GM19240 (cell line): ENCODE measurements at regions not wholly inside any gene's neighbourhood (a gene's known extent, or its start where the extent isn't known, plus 50 kb on each side); places are given as distances from the start of the nearest gene placed in this dataset.
"Not testable (repeated sequence)": the region's sequence is repeated elsewhere in the genome, so short reads cannot be mapped to it uniquely, and the experiment has no call there.

Experiments
- DNase-seq: peaks from one replicate; pipeline ENCODE4 v3.0.0; 2011; ENCODE audit warnings: low spot score; ENCODE audit not compliant: insufficient read length

DNA sequence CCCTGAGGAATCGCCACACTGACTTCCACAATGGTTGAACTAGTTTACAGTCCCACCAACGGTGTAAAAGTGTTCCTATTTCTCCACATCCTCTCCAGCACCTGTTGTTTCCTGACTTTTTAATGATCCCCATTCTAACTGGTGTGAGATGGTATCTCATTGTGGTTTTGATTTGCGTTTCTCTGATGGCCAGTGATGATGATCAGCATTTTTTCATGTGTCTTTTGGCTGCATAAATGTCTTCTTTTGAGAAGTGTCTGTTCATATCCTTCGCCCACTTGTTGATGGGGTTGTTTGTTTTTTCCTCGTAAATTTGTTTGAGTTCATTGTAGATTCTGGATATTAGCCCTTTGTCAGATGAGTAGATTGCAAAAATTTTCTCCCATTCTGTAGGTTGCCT lies 223.5 kb downstream of the MAF start:
- DNase-seq, result not testable (repeated sequence)

DNA sequence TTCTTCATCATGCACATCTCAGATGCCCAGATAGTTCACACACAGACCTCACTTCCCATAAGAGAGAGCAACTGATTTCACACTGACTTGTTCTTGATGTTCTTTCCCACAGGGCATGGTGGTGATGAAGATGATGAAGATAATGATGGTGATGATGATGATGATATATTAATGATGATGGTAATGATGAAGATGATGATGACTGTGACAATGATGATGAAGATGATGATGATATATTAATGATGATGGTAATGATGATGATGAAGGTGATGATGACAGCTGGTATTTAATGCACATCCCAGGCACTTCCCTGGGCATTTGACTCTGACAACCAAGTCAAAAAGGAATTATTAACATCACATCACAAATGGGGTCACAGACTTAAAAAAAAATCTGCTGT lies 225.2 kb downstream of the MAF start:
- DNase-seq, result no peak

DNA sequence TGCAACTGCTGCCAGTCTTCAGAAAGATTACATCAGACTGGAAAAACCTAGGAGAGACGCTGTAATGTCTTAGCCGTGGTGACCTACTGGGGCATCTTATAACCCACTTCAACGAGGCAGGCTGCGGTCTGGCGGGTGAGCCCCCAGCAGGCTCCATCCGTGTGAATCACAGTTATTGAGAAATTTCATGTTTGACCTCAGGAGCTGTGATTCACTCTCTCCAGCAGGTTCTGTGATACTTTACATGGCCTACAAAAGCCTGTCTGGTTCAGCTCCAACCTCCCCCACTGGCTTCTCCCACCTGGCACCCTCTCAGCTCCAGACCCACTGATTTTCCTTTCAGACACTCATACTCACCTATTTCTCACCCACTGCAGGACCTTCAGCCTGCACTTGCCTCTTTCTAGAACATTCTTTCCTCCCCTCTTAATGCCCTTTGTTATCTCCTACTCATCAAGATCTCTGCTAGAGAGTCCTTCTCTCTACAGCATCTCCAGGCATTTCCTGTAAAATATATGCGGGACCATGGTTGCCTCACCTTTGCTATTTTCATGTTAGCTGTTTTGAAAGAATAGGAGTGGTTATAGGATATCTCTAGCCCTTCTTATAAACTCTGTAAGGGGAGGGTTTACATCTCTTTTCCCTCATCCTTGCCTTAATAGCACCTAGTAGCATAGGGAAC lies 227.9 kb downstream of the MAF start:
- DNase-seq, result no peak

DNA sequence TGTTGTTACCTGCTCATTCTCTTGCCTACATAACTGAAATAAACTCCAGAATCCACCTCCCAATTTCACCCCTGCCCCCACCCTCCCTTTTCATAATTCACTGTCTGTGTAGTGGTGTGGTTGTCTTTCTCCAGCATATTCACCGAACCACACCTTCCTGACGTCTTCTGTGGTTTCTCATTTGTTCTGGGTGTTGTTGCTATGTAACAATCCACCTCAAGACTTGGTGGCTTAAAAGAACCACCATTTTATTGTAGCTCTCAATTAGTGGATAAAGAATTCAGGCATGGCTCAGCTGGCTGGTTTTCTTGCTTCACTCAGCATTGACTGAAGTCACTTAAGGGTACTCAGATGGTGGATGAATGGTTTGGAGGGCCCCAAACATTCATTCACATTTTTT lies 229.8 kb downstream of the MAF start:
- no peak for DNase-seq

DNA sequence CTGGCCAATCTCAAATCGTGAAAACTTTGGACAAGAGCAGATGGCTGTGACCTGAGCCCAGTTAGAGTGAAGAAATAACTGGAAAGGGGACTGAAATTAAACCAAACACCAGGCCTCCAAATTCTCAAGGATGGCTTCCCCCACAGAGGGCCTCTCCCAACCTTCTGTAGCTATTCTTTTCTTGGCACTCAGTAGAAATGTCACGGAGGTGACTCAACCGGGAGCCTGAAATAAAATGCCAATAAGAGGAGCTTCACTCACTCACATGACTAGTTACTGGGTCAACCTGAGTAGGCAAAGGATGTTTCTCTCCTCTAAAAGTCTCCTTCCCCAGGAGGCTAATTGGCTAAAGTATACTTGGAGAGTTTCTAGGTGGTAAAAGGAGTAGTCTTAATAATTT lies 230.7 kb downstream of the MAF start:
- no peak for DNase-seq

DNA sequence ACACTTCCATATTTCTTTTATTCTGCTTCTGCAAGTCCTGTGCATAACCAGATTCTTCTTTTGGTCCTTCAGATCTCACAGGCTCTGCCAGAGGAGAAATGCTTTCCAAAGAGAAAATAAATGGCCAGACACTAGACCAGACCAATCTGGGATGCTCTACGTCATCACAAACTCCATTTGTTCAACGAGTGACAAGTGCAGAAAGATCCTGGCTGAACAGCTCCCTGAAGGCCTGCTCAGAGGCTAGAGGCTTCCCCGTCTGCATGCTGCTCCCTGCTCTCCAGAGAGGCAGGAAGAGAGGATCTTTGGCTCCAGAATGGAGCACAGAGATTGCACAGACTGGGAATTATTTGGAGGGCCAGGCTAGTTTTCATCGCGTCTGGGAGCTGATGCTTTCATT lies 232.7 kb downstream of the MAF start:
- no peak for DNase-seq

DNA sequence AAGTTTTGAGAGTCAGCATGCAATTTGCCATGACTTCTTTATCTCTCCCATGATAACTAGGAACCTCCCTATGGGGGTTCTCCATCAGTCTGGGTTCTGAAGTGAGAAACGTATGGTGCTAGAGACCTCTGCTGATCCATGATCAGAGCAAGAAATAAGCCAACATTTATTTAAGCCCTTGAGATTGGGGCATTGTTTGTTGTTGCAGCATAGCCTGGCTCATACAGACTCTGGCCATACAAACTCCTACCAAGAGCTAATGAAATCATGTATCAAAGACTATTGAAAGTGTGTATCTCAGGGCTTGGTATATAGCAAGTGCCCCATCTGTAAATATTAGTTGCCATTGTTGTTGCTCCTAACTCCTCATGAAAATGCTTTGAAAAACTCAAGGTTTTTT lies 233.9 kb downstream of the MAF start:
- DNase-seq, result no peak

DNA sequence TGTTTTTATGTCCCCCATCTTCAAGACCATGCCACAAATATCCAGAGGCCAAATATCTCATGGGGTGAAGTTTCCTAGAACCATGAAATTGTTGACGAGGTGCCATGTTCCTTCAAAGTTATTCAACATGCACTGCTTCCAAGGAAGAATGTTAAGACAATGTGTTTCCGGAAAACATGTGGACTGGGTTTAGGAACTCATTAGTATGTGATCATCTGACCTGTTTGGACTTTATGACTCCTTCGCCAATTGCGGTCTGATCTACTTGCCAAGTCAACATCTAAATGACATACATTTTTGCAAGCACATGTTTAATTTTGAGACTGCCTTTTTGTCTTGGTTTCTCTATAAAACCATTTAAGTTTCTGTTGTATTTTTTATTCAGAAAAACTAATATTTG lies 234.8 kb downstream of the MAF start:
- no peak for DNase-seq

DNA sequence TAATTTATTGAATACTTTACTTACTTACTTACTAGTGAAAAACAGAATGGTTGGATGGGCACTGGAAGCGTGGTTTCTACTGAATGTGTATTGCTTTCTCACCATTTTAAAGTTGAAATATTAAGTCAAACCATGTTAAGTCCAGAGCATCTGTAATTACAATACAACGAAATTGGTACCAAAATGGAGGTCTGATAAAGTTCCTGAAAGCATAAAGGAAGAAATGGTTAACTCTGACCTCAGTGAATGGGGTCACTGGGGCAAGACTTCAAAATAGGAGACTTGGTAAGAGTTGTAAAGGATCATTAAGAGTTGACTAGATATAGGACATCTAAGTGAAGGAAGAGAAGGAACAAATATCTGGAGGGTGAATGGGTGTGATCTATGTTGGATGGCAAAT lies 237.1 kb downstream of the MAF start:
- no peak for DNase-seq

DNA sequence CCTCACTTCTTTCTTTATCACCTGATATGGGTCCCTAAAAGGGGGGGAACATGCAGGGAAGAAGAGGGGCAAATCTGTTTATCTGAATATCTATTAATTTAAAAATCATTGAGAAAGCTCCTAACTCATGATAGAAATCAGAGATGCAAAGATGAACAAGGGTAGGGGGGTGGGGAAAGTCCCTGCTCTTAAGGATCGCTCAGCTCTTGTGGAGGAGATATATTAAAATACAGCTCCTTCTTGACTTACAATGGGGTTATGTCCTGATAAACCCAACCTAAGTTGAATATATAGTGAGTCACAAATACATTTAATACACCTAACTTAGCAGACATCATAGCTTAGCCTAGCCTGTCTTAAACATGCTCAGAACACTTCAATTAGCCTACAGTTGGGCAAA lies 237.5 kb downstream of the MAF start:
- DNase-seq, result no peak

DNA sequence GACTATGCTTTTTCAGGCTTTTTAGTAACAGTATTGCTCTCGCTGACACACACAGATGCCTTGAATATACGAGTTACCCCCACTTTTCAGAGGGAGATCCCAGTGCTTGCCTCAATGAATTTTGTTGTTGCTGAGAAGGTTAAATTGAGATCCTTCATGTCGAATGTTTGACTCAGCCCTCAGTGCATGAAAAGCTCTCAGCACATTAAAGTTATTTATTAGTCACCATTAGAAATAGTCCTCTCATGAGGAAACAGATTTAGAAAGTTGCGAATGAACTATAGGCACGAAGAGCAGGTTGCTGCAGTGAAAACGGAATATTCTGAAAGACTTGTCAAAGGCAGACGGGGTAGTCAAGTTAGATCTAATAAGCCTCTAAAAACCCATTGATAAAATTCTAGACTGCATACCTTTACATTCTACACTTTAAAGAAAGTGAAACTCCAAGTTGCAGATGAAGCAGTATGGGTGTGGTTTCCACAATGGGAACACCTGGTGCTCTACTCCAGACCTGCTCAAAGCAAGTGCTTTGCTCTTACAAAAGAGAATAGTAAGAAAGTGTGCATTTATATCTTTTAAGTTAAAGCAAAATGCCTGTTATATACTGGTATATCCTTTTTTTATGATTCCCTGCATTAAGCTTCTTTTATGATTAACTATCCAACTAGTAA lies 238.1 kb downstream of the MAF start:
- no peak for DNase-seq

DNA sequence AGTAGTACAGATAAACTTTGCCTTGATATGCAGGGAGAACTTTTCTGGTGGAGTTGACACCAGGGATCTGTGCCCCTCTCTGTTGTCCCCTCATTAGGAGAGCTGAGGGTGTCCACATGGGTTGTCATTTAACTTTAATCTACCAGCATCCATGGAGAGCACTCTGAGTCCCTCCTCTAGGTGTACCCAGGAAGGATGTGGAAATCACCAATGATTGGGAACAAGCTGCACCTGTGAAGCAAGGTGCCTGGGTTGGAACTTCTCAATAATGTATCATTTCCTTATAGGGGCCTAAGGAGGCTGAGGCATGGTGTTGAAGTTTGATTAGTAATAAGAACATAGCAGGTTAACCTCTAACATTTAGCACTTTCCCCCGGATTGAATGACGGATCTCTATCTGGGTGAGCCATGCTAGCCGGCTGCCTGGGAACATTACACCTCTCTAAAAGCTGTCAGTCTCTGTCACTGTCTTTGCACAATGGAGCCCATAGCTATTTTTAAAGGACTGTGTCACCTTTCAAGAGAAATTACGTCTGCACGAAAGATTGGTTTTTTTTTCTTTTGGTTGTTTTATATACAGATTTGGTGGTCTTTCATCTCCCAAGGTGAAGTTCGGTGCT lies 239.3 kb downstream of the MAF start:
- DNase-seq, result no peak

DNA sequence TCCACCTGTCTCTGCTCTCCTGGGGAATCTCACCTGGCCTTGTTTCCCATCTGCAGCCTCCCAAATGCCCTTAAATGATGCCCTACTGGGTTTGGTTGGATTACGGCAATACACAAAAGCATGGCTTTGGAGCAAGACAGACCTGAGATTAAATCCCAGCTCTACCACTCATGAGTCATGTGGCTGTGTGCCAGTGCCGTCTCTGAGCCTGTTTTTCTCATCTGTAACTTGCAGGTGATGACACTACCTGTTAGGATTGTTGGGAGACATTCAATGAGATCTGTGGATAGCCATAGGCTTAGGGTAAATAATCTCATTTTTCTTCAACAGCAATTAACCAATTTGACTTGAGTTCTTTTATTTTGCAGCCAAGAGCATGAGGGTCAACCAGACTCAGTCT lies 240.3 kb downstream of the MAF start:
- DNase-seq, result no peak

DNA sequence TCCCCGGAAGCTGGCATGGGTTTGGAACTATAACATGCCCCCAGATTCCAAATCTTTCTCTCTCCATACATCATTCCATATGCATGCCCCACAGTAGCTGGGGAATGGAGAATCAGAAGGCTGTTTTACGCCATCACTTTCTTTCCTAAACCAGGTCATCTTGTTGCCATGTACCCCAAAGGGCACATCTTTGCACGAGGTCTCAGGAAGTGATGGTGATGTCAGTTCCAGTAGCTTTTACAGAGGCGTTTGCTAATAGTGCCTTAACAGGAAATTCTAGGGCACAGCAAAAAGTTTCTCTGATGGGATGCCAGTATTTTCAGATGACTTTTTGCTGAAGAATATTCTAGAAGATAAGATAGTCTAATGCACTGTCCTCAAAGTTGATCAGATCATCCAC lies 241.5 kb downstream of the MAF start:
- no peak for DNase-seq

DNA sequence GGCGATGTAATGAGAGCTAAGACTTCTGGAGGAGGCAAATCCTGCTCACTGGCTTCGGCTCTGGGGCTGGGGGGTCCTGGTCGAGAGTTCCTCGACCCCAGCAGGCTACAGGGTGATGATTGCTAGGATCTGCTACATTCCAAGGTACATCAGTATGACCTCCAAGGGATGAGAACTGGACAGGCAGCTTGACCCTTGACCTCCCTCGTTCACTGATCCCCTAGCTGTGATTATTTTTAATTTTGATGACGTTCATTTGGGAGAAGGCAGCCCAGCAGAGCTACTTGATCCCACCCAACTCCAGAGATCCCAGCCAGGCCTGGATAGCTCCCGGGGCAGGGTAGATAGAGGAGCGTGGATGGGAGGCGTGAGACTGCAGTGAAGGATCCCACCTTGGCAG lies 242.3 kb downstream of the MAF start:
- no peak for DNase-seq

DNA sequence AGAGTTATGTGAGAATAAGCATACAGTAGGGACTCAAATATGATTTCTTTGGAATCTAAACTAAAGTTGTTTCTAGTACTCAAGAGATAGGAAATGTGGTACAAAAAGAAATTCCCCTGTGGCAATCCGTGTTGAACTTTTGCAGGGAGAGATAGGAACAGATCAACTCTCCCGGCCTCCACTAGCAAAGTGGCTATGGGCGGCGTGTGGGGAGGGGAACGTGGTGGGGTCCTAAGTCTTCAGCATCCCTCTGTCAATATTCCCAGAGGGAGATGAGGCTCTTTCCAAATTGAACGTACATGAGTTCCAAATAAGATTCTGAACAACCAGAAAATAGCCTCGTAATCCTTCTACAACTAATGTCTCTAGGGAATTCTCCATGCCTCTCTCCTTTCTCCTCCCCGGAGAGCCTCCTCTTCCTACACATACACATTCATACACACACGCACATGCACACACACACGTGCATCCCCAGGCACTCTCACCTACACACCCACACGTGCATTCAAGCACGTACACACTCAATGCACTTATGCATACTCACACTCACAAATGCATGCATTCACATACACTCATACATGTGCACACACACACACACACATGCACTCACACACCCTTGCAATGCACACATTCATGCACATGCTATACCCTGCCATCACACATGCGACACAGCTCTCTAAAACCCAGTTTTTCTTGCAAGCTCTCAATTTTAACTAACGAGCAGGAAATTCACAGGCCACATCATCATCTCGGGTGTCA lies 244.8 kb downstream of the MAF start:
- no peak for DNase-seq

DNA sequence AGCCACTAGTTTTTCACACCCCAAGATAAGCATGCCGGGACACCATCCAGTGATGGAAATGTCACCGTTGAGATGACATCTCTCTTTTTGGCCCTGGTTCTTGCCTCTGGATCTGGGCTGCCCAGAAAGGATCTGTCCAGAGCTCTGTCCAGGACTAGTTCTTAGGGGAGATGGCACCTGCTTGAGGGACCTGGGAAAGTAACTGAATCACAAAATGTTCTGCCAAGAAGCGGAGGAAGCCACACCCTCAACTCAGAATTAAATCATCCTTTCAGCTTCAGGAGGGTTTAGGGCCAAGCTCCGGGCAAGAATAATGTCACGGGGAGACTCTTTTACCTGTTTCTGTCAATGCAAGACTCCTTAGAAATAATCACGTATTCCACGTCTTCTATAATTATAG lies 248.6 kb downstream of the MAF start:
- no peak for DNase-seq

DNA sequence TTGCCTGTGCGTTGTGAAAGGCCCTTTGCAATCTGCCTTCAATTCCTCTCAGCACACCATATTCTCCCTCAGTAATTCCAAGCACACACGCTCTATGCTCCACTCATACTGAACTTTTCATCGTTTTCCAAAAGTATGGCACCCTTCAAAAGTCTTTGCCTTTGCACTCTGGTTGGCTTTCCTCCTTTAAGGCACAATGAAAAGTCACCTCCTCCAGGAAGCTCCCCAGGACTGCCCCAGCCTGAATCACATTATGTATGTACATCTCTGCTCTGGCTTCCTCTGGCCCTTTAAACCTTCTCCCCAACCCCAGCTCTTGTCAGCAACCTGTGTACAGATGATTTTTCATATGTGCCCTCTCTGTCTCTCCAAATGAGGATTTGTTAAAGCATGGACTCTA lies 250.7 kb downstream of the MAF start:
- DNase-seq, result no peak

DNA sequence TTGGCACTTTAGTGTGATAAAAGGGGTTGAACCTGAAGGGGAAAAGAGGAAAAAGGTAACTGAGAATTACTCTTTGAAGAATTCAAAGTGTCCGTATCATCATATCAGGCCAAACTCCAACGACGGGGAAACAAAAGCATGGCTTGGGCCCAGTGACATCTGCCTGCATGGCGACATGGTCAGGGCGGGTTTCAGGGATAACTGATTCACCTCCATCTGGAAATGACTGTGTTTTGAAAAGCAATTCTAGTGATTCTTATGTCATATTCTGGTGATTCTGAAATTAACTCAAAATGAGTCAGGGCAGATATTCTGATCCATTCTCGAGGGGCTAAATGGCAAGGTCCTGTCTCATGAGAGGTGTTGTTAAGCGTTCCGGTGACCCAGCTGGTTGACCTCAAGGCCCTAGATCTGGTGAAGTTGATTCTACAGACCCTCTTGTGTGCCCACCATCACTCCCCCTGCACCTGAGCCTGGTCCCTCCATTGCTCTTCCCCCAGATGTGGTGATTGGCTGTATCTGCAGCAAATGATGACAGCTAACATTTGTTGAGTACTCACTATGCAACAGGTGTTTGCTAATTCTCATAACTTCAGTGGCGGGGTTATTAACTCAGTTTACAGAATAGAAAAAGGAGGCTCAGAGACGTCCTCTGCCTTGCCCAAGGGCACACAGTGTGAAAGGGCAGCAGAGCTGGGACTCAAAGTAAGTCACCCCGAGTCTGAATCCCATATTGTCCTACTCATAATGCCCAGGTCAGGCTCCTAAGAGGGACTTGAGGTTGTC lies 251.8 kb downstream of the MAF start:
- no peak for DNase-seq

DNA sequence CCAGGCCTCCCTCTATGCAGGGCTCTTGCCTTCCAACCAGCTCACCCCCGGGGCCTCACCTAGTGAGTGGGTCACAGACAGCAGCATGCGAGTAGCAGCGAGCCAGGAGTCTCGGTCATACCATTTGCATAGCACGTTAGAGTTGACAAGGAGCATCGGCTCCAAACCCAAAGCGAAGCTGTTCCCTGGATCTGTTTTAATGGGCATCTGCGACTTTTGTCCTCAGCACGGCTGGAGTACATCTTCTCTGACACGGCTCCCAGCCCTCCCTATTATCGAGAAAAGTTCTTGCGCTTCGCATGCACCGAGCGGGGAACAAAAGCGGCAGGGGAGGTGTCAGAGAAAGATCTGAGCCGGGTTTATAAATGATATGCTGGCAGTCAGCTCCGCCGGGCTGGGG lies 253.3 kb downstream of the MAF start:
- DNase-seq, result no peak

DNA sequence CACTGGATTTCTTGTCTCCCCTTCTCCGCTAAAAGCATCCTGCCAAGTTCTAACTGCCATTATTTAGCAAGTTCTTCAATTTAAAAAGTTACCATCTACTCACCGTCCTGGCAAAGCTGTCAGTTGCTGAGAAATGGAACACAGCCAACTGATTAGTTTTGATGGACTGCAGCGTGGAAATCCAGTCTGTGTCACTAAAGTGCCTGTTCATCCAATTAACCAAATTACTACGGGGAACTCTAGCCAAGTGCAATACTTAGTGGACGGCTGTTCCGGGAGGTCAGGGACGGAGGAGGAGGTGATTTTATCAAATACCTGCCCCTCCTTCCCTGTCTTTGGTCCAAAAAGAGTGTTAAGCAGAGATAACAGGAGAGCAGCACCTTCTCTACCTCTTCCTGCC lies 260.7 kb downstream of the MAF start:
- DNase-seq, result no peak

DNA sequence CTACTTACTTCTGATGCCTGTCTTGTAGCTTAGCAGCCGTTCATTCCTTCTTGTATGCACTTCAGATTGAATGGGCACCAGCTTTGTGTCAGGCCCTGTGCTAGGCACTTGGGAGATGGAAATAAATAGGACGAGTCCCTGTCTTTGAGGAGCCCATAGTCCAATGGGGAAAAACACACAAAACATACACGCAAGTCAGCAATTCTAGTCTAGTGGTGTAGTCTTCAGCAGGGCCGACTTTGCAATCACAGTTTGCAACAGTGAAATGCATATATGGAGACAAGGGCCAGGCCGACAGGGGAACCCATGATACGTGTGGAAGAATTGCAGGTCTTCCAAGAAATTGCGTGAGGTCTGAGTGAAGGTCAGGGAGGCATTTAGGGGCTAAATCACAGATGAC lies 262.6 kb downstream of the MAF start:
- DNase-seq, result no peak
